HUDEP-2 (cell line): ENCODE measurements at regions not wholly inside any gene's neighbourhood (a gene's known extent, or its start where the extent isn't known, plus 50 kb on each side); places are given as distances from the start of the nearest gene placed in this dataset.

Source experiments
- DNase-seq, 76 experiments: peaks; one replicate each; lab custom pipeline; 2025; ENCODE audit not compliant: unreplicated experiment in 76 of 76; lab: John Stamatoyannopoulos, UW

DNA sequence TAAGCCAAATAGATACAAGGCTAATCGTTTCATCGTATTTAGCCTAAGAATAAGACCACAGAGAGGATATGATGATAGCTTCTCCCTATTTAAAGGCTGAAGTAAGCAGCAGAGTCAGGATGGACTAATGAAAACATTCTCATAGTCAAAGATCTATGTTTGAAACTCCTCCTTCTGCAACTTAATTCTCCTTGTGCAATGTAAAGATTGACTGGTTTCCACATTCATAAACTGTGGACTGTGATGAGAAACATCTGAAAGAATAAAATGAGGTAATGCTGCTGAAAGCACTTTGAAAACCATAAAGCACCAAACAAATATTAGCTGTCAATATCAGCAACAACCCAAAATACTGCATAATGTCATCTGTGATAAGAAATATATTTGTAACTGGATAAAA lies 361.9 kb downstream of the CSNK1G3 start:
- DNase-seq: no peak

- no peak for DNase-seq
Observed at GRCh38 chr5:123871373-123871772, 359.4 kb downstream of the CSNK1G3 start.

GRCh38 chr5:123868881-123869280 lies 356.9 kb downstream of the CSNK1G3 start:
- no peak for DNase-seq

DNA sequence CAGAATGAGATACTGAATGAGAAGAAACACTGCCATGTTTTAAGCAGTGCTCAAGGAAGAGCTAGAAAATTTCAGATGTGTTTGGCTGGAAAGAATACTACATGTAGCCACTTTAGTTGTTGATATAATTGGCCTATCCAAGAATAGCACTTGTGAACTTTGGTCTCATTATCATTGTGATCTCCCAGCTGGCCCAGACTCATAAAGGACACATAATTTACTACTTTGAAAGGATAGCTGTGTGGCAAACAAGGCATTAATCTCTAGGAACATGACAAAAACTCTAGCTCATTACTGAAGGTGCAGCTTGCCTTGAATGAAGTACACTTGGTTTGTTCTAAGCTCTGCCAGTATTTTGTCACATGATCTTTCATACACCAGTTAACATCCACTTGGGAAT lies 356.3 kb downstream of the CSNK1G3 start:
- no peak for DNase-seq

DNA sequence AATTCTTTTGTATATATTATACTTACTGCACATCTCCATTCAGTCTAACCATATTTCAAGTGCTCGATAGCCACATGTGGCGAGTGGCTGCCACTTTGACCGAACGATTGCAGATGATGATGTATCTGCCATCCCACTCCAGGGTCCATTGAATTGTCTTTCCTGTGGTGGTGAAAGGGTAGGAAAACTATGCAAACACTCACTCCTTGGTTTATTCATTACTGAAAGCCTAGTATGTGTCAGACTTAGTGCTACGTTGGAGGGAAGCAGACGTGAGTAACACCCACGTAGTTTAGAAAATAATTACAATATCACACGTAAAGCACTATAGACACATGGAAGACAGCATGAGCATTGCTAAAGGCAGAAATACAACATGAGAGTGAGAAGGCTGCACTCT lies 353.7 kb downstream of the CSNK1G3 start:
- no peak for DNase-seq

- no peak for DNase-seq
Observed at GRCh38 chr5:123864578-123864977, 352.6 kb downstream of the CSNK1G3 start.

DNA sequence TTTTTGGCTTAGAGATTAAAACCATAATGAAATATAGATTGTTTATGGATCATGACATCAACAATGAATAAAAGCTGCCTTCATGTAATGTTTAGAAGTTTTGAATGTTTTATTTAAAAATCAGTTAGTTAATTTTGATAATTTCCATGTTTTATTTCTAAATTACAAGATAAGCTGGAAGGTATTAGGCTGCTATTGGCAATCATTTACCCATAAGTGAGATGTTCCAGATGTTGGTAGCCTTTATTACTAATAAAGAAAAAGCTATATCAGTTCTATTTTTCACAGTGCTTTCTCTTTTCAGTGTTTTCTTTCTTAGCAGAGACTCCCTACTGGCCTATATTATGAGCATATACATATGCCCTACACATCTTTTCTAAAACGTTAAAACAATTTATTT lies 347.0 kb downstream of the CSNK1G3 start:
- DNase-seq: no peak

GRCh38 chr5:123856766-123857165 lies 344.8 kb downstream of the CSNK1G3 start:
- no peak for DNase-seq

DNA sequence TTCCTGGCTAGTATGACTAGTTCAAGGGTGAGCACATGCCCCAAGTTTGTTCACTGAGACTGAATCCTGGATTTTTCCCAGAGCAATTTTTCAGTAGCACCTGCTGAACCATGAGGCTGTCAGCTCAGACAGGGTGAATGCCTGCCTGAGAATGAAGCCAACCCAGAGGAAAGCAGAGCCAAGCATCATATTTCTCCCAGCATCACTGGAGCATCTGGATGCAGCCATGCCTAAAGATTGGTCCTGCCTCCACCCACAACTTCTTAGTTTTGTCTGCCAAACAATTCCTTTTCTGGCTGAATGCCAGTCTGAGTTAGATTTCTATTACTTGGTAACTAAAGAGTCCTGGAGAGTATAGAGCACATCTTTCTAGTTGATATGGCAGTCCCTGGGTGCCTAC lies 343.6 kb downstream of the CSNK1G3 start:
- DNase-seq: no peak

- no peak for DNase-seq
Observed at GRCh38 chr5:123845356-123846100, 333.6 kb downstream of the CSNK1G3 start.

DNA sequence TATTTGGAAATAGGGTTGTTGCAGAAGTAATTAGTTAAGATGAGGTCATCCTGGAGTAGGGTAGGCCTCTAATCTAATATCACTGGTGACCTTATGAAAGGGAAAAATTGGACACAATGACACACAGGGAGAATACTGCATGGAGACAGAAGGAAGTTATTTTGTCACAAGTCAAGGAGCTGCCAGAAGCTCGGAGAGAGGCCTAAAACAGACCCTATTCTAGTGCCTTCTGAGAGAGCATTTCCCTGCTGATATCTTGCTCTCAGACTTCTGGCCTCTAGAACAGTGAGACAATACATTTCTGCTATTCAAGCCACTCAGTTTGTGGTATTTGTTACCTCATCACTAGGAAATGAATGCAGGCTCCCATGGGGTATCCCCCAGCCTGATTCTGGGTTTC lies 332.9 kb downstream of the CSNK1G3 start:
- no peak for DNase-seq

- no peak for DNase-seq
Observed at GRCh38 chr5:123835421-123835820, 323.4 kb downstream of the CSNK1G3 start.

DNA sequence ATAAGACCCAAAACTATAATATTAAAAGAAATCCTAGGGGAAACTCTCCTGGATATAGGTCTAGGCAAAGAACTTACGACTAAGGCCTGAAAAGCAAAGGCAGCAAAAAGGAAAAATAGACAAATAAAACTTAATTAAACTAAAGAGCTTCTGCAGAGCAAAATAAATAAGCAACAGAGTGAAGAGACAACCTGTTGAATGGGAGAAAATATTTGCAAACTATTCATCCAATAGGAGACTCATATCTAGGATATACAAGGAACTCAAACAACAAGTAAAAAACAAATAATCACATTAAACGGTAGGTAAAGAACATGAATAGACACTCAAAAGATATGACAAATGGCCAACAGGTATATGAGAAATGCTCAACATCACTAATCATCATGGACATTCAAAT lies 318.6 kb downstream of the CSNK1G3 start:
- no peak for DNase-seq

DNA sequence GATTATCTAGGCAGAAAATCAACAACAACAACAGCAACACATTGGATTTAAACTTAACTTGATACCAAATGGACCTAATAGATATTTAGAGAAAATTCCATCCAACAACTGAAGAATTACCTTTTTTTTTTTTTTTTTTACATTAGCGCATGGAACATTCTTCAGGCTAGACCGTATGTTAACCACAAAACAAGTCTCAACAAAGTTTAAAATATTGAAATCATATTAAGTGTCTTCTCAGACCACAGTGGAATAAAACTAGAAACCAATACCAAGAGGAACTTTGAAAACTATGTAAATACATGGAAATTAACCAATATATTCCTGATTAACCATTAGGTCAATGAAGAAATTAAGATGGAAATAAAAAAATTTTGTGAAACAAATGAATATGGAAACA lies 315.8 kb downstream of the CSNK1G3 start:
- no peak for DNase-seq

DNA sequence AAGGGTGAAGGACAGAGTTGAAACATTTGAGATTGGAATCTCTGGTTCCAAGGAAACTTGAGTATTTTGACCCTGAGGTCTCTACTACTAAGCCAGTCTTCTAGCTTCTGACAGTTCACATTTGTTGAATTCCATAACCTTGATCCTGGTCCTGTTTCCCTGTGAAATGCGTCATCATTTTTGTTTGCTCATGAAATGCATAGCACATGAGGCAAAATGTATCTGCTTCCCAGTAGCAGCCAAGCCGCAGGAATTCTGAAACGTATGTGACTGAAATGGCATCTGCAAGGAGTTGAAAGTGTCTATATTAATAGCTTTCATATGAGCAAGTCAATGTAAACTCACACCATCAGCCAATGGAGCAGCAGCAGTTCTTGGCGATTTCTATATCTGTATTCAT lies 307.9 kb downstream of the CSNK1G3 start:
- DNase-seq: no peak

GRCh38 chr5:123819386-123819785 lies 307.4 kb downstream of the CSNK1G3 start:
- DNase-seq: no peak

DNA sequence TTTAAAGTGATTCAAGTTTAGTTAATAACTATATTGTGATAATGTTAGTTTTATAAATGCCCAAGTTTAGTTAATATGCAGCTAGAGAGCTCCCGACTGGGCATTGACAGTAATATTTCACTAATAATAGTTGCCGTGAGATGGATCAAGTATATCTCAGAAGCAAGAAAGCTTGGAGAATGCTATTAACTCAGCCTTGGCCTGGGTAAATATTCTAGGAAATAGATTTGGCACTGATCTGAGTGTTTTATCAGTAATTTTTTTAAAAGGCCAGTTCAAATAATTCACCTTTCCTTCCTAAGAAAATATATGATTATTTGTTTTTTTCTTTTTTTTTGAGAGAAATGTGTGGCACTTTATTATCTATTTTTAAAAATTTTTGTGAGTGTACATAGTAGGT lies 305.3 kb downstream of the CSNK1G3 start:
- no peak for DNase-seq

DNA sequence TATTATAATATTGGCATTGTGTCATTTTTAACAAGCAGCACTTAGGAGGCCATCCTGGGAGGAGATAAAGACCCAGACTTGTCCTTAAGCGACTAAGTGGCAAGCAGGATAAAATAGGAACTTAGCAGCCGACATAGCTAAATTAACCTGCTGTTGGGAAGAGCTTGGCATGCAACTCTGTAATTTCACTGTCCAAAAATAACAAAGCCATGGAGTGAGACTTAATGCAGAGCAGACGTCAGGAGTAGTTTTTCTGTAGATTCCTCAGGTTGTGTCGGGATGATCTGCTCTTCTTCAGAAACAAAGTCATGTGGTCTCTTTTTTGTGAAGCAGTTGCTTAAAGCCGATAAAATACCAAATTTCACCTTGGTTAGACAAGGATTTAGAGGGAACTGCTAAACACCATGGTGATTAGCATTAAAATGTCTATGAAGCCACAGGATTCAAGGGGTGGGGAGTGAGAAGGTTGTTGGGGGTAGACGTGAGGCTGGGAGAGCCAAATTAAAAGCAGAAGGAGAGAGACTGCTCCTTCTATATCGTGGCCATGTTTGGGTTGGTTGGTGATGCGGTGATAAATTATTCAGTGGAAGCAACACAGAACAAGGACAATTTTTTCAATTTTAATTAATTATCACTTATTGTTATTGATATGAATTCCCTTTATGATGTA lies 303.0 kb downstream of the CSNK1G3 start:
- DNase-seq: no peak

DNA sequence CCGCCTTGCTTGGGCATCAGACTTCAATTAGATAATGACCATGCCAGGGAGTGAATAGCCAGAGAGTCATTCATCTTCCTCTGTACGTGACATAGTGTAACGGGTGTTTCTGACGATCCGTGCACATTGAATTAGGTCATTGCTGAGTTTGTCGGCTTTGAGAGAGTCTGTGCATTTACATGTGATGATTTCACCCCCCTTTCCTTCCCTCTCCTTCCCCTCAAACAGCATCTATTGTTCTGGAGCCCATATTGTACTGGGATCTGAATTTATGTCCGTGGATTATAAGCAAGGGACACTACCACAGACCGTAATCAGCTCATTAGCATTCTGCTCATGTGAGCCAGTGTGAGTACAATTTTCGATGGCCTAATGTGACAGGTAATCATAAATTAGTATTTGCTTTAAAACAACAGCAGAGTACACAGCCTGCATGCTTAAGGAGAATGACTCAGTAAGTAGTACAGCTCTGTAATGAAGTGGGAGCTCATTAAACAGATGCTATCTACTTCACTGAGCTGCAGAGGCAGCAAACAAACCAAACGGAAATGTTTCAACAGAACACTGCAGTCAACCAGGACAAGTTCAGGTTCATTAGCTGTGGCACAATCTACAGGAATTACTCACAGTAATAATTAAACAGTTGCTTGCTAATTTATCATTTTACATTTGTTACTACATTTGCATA lies 302.1 kb downstream of the CSNK1G3 start:
- no peak for DNase-seq

DNA sequence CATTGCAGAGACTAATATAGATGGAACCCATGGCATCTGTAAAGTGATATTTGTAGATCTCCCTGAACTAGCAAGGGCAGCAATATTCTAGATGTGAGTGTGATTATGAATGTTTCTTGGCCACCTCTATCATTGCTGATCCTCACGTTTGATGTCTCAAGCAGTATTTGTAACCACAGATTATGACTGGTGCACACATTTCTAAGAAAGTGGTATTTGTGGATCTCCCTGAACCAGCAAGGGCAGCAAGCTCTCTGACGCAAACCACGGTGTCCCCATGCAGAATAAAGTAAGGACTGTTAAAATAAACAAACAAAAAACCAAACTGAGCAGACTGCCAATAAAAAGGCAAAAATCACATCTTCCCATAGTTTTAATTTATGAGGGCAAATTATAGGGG lies 301.3 kb downstream of the CSNK1G3 start:
- DNase-seq: no peak

DNA sequence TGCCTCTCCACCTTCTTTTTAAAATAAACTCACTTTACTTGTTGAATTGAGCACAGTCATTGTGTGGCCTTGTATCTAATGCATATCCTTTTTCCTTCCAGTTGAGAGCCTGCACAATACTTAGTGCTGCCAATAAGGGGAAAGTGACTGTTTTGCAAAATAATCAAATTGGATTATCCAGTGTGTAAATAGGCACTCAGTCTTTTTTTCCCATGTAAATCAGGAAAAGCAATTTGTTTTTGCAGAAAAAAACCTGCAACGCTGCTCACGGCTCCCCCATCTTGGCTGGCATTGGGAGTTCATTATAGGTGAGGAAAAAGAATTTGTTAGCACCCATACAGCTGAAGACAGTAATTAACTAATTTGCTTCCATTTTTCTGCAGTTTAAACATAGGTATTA lies 299.9 kb downstream of the CSNK1G3 start:
- no peak for DNase-seq

GRCh38 chr5:123810746-123811340 lies 298.9 kb downstream of the CSNK1G3 start:
- no peak for DNase-seq
